HEK293T (cell line): ENCODE measurements at regions not wholly inside any gene's neighbourhood (a gene's known extent, or its start where the extent isn't known, plus 50 kb on each side); places are given as distances from the start of the nearest gene placed in this dataset.

Source experiments
- CTCF ChIA-PET: fragments of 350-600 bp; formaldehyde crosslinking; extraction: SDS; loops from one replicate; lab custom pipeline; 2021; ENCODE audit warnings: antibody characterized with exemption, inconsistent platforms; lab: Yijun Ruan, JAX
- POLR2A ChIA-PET: fragments of 350-600 bp; formaldehyde crosslinking; extraction: SDS; loops from one replicate; lab custom pipeline; 2020; ENCODE audit warnings: antibody characterized with exemption, inconsistent platforms; lab: Yijun Ruan, JAX
- DNase-seq: peaks from one replicate; pipeline ENCODE4 v3.0.0; 2012; ENCODE audit warnings: mixed read lengths; ENCODE audit errors: extremely low spot score
- ARNT ChIP-seq: fragments of 450-650 bp; IDR thresholded peaks from 2 replicates; pipeline ENCODE4 v1.6.1; 2017; ENCODE audit warnings: mild to moderate bottlenecking
- BHLHE40 ChIP-seq: fragments of 450-650 bp; IDR thresholded peaks from 2 replicates; pipeline ENCODE4 v1.6.1; 2016; ENCODE audit warnings: mild to moderate bottlenecking, moderate library complexity, borderline replicate concordance
- CTBP1 ChIP-seq: fragments of 450-650 bp; IDR thresholded peaks from 2 replicates; pipeline ENCODE4 v1.6.1; 2016; ENCODE audit warnings: borderline replicate concordance
- ELF4 ChIP-seq: fragments of 450-650 bp; IDR thresholded peaks from 2 replicates; pipeline ENCODE4 v1.6.1; 2017; ENCODE audit warnings: antibody characterized with exemption
- FOXA1 ChIP-seq: fragments of 450-650 bp; IDR thresholded peaks from 2 replicates; pipeline ENCODE4 v1.6.1; 2016; ENCODE audit warnings: mild to moderate bottlenecking
- FOXK2 ChIP-seq: fragments of 450-650 bp; IDR thresholded peaks from 2 replicates; pipeline ENCODE4 v1.6.1; 2016; ENCODE audit warnings: mild to moderate bottlenecking
- FOXM1 ChIP-seq: fragments of 450-650 bp; IDR thresholded peaks from 2 replicates; pipeline ENCODE4 v1.6.1; 2017; ENCODE audit warnings: mild to moderate bottlenecking, borderline replicate concordance
- HDGF ChIP-seq: fragments of 450-650 bp; IDR thresholded peaks from 2 replicates; pipeline ENCODE4 v1.6.1; 2017; ENCODE audit warnings: antibody characterized with exemption, borderline replicate concordance
- L3MBTL2 ChIP-seq: fragments of 450-650 bp; conservative IDR thresholded peaks from 2 replicates; pipeline ENCODE4 v1.6.1; 2016; ENCODE audit warnings: mild to moderate bottlenecking
- LEF1 ChIP-seq: fragments of 450-650 bp; IDR thresholded peaks from 2 replicates; pipeline ENCODE4 v1.6.1; 2017; ENCODE audit warnings: mild to moderate bottlenecking, borderline replicate concordance
- NFRKB ChIP-seq: fragments of 450-650 bp; IDR thresholded peaks from 2 replicates; pipeline ENCODE4 v1.6.1; 2016; ENCODE audit warnings: mild to moderate bottlenecking, moderate library complexity
- PKNOX1 ChIP-seq: fragments of 450-650 bp; IDR thresholded peaks from 2 replicates; pipeline ENCODE4 v1.6.1; 2016
- SP1 ChIP-seq: fragments of 450-650 bp; IDR thresholded peaks from 2 replicates; pipeline ENCODE4 v1.6.1; 2017
- SUZ12 ChIP-seq: fragments of 450-650 bp; IDR thresholded peaks from 2 replicates; pipeline ENCODE4 v1.6.1; 2016; ENCODE audit warnings: mild to moderate bottlenecking
- TARDBP ChIP-seq: fragments of 450-650 bp; IDR thresholded peaks from 2 replicates; pipeline ENCODE4 v1.6.1; 2016
- ZNF384 ChIP-seq: fragments of 450-650 bp; IDR thresholded peaks from 2 replicates; pipeline ENCODE4 v1.6.1; 2016

- ChIA-PET POLR2A (no interaction called here), CTCF (interaction anchor here (0.6 kb wide), 1 partner anchor 10 kb away, joined by 3 read pairs; no protein-coding TSS in a partner anchor)
- TF ChIP-seq LEF1 (no peak), NFRKB (no peak), ARNT (no peak), FOXM1 (no peak), BHLHE40 (no peak), ZNF384 (no peak), HDGF (no peak), TARDBP (no peak), CTBP1 (no peak), FOXK2 (no peak), FOXA1 (no peak), SUZ12 (no peak), L3MBTL2 (no peak), SP1 (no peak), ELF4 (no peak), PKNOX1 (no peak)
- DNase-seq, result no peak
Measured at GRCh38 chr15:88403351-88403791, 63.8 kb downstream of the MRPL46 start.

- ChIA-PET CTCF (no interaction called here), POLR2A (interaction anchor here (0.6 kb wide), 1 partner anchor 62 kb away, joined by 4 read pairs; no protein-coding TSS in a partner anchor)
- no peak for DNase-seq
- TF ChIP-seq ELF4, result no peak
- TF ChIP-seq NFRKB, result no peak
- no peak for TF ChIP-seq TARDBP
- TF ChIP-seq CTBP1, result no peak
- no peak for TF ChIP-seq LEF1
- no peak for TF ChIP-seq ARNT
Measured at GRCh38 chr15:88401996-88402656, 65.1 kb downstream of the MRPL46 start.

GRCh38 chr15:88401251-88401995 lies 65.8 kb downstream of the MRPL46 start:
- CTCF ChIA-PET, result no interaction called here
- DNase-seq, result no peak
- no peak for TF ChIP-seq ZNF384
- TF ChIP-seq FOXA1, result no peak
- TF ChIP-seq L3MBTL2, result no peak
- TF ChIP-seq HDGF, result no peak
- TF ChIP-seq LEF1, result no peak
- POLR2A ChIA-PET, result no interaction called here

- CTCF ChIA-PET, result no interaction called here
- TF ChIP-seq FOXM1, result no peak
- no peak for TF ChIP-seq CTBP1
- no peak for TF ChIP-seq ELF4
- no peak for TF ChIP-seq ARNT
- TF ChIP-seq SUZ12, result no peak
- TF ChIP-seq BHLHE40, result no peak
- no peak for TF ChIP-seq SP1
- TF ChIP-seq HDGF, result no peak
- TF ChIP-seq FOXA1, result no peak
- TF ChIP-seq L3MBTL2, result no peak
- TF ChIP-seq NFRKB, result no peak
- TF ChIP-seq LEF1, result no peak
- TF ChIP-seq FOXK2, result no peak
- no peak for TF ChIP-seq ZNF384
- no peak for TF ChIP-seq TARDBP
- DNase-seq, result no peak
- POLR2A ChIA-PET, result no interaction called here
Measured at GRCh38 chr15:88400591-88401250, 66.5 kb downstream of the MRPL46 start.

- DNase-seq, result no peak
- CTCF ChIA-PET, result no interaction called here
- POLR2A ChIA-PET, result no interaction called here
- no peak for TF ChIP-seq ZNF384
- TF ChIP-seq NFRKB, result no peak
- no peak for TF ChIP-seq FOXK2
- TF ChIP-seq L3MBTL2, result no peak
- no peak for TF ChIP-seq TARDBP
- TF ChIP-seq PKNOX1, result no peak
- TF ChIP-seq BHLHE40, result no peak
- no peak for TF ChIP-seq FOXA1
- no peak for TF ChIP-seq LEF1
- no peak for TF ChIP-seq FOXM1
- TF ChIP-seq SUZ12, result no peak
- no peak for TF ChIP-seq HDGF
- no peak for TF ChIP-seq SP1
- no peak for TF ChIP-seq ELF4
- no peak for TF ChIP-seq ARNT
- TF ChIP-seq CTBP1, result no peak
Measured at GRCh38 chr15:88400084-88400483, 67.1 kb downstream of the MRPL46 start.
